Mucosa of descending colon (tissue), 3 donors: ENCODE measurements at regions not wholly inside any gene's neighbourhood (a gene's known extent, or its start where the extent isn't known, plus 50 kb on each side); places are given as distances from the start of the nearest gene placed in this dataset.
"Not testable (repeated sequence)": the region's sequence is repeated elsewhere in the genome, so short reads cannot be mapped to it uniquely, and the experiment has no call there.

Experiments
- ATAC-seq: fragments of 200-7000 bp; cut with Tn5 transposase; one replicate; pipeline ENCODE4 v1.9.1; 2020; ENCODE audit warnings: mild to moderate bottlenecking, moderate library complexity
- DNase-seq, 3 donors: peaks; one replicate each; pipeline ENCODE4 v3.0.0-alpha.2; 2020
- H3K36me3 ChIP-seq: fragments of 200-600 bp; one replicate; pipeline ENCODE4 v1.8.0; 2021; ENCODE audit warnings: low read depth, mild to moderate bottlenecking
- H3K4me1 ChIP-seq: fragments of 200-600 bp; one replicate; pipeline ENCODE4 v1.8.0; 2021; ENCODE audit warnings: low read depth, mild to moderate bottlenecking
- H3K4me3 ChIP-seq: fragments of 200-600 bp; one replicate; pipeline ENCODE4 v1.8.0; 2021; ENCODE audit warnings: mild to moderate bottlenecking
- H3K9me3 ChIP-seq: fragments of 200-600 bp; one replicate; pipeline ENCODE4 v1.8.0; 2021; ENCODE audit warnings: mild to moderate bottlenecking
- CTCF ChIP-seq: fragments of 200-600 bp; IDR thresholded peaks from one replicate; pipeline ENCODE4 v1.8.0; 2022; ENCODE audit warnings: antibody characterized with exemption, mild to moderate bottlenecking
- intact Hi-C, 2 donors: fragments of 100-400 bp; cut with DNase I in 1 of 2; cut with micrococcal nuclease in 1 of 2; formaldehyde crosslinking; loops; one replicate each; pipeline versions ENCODE4 v1.11.0 to v1.11.1; 2022; cut with DNase I, micrococcal nuclease
- donor health status: DM: no; HTN: no; CAD: no; lungs with moderate emphysema.
- donor health status: DM: no; HTN: no; CAD: no.
- donor health status: DM: no; HTN: yes; CAD: no.

- H3K4me1 ChIP-seq = no peaks in the 10 kb centered on the region
- DNase-seq (no peak), ATAC-seq (no peak)
- H3K4me3 ChIP-seq = no peak overlapping the region
- H3K9me3 ChIP-seq = no peaks in the 10 kb centered on the region
- H3K36me3 ChIP-seq = no peaks in the 10 kb centered on the region
- TF ChIP-seq CTCF = no peak
- intact Hi-C loops = no loop called here
Observed at GRCh38 chrX:52270453-52271116, 85.9 kb downstream of the MAGED4 start.

GRCh38 chrX:52271206-52271605 is 86.5 kb downstream of the MAGED4 start:
- DNase-seq = peak in 1 of 3 donors; percentile 2
- TF ChIP-seq CTCF = no peak
- Histone ChIP-seq H3K36me3 (no peaks in the 10 kb centered on the region), H3K4me1 (no peaks in the 10 kb centered on the region), H3K9me3 (no peaks in the 10 kb centered on the region), H3K4me3 (no peak overlapping the region)
- intact Hi-C loops = no loop called here
- no peak for ATAC-seq

GRCh38 chrX:52277666-52278065 is 91.2 kb upstream of the XAGE2 start:
- H3K9me3 ChIP-seq = no peaks in the 10 kb centered on the region
- H3K4me3 ChIP-seq = no peak overlapping the region
- no peaks in the 10 kb centered on the region for H3K4me1 ChIP-seq
- ATAC-seq (no peak), DNase-seq (no peak)
- intact Hi-C loops = no loop called here
- TF ChIP-seq CTCF = no peak
- no peaks in the 10 kb centered on the region for H3K36me3 ChIP-seq

GRCh38 chrX:52280812-52281211 is 88.0 kb upstream of the XAGE2 start:
- TF ChIP-seq CTCF = no peak
- Histone ChIP-seq H3K9me3 (no peaks in the 10 kb centered on the region), H3K36me3 (no peaks in the 10 kb centered on the region), H3K4me3 (no peak overlapping the region), H3K4me1 (no peaks in the 10 kb centered on the region)
- intact Hi-C loops = no loop called here
- ATAC-seq = no peak
- DNase-seq = no peak

GRCh38 chrX:52284865-52285264 is 84.0 kb upstream of the XAGE2 start:
- DNase-seq (no peak), ATAC-seq (no peak)
- H3K36me3 ChIP-seq = no peaks in the 10 kb centered on the region
- no peaks in the 10 kb centered on the region for H3K4me1 ChIP-seq
- no peaks in the 10 kb centered on the region for H3K9me3 ChIP-seq
- no peak overlapping the region for H3K4me3 ChIP-seq
- intact Hi-C loops = no loop called here
- TF ChIP-seq CTCF = no peak

- H3K36me3 ChIP-seq, H3K4me1 ChIP-seq, DNase-seq, H3K4me3 ChIP-seq, ATAC-seq, intact Hi-C loops, H3K9me3 ChIP-seq: not testable (repeated sequence)
Observed at GRCh38 chrX:52298968-52299367, 69.9 kb upstream of the XAGE2 start.

- H3K9me3 ChIP-seq, H3K4me1 ChIP-seq, ATAC-seq, H3K4me3 ChIP-seq, intact Hi-C loops, H3K36me3 ChIP-seq, DNase-seq: not testable (repeated sequence)
Observed at GRCh38 chrX:52308532-52308931, 60.3 kb upstream of the XAGE2 start.
